NOMO-1 treated with dmso at 0.1 percent for 144 hours (cell line): ENCODE measurements at regions not wholly inside any gene's neighbourhood (a gene's known extent, or its start where the extent isn't known, plus 50 kb on each side); places are given as distances from the start of the nearest gene placed in this dataset.
"Not testable (repeated sequence)": the region's sequence is repeated elsewhere in the genome, so short reads cannot be mapped to it uniquely, and the experiment has no call there.

Experiments
- DNase-seq: peaks from one replicate; lab custom pipeline; 2025; ENCODE audit not compliant: unreplicated experiment; lab: John Stamatoyannopoulos, UW

- DNase-seq = peak; percentile 3
Observed at GRCh38 chr6:95660544-95660943, 83.2 kb downstream of the MANEA start.

GRCh38 chr6:95670011-95670463 lies 92.7 kb downstream of the MANEA start:
- DNase-seq = no peak

- DNase-seq = no peak
Observed at GRCh38 chr6:95676011-95676628, 98.8 kb downstream of the MANEA start.

- no peak for DNase-seq
Observed at GRCh38 chr6:95679981-95680380, 102.6 kb downstream of the MANEA start.

GRCh38 chr6:95681736-95682135 lies 104.4 kb downstream of the MANEA start:
- DNase-seq = no peak

- DNase-seq = no peak
Observed at GRCh38 chr6:95682476-95682875, 105.1 kb downstream of the MANEA start.

GRCh38 chr6:95685822-95686221 lies 108.5 kb downstream of the MANEA start:
- no peak for DNase-seq

GRCh38 chr6:95686272-95686671 lies 108.9 kb downstream of the MANEA start:
- no peak for DNase-seq

GRCh38 chr6:95686895-95687294 lies 109.6 kb downstream of the MANEA start:
- no peak for DNase-seq

- no peak for DNase-seq
Observed at GRCh38 chr6:95687839-95688238, 110.5 kb downstream of the MANEA start.

GRCh38 chr6:95690328-95690727 lies 113.0 kb downstream of the MANEA start:
- DNase-seq = no peak

GRCh38 chr6:95693108-95693507 lies 115.8 kb downstream of the MANEA start:
- DNase-seq = no peak

- no peak for DNase-seq
Observed at GRCh38 chr6:95698271-95698670, 120.9 kb downstream of the MANEA start.

- no peak for DNase-seq
Observed at GRCh38 chr6:95723638-95724037, 146.3 kb downstream of the MANEA start.

GRCh38 chr6:95725344-95725743 lies 148.0 kb downstream of the MANEA start:
- no peak for DNase-seq

- no peak for DNase-seq
Observed at GRCh38 chr6:95740157-95740556, 162.8 kb downstream of the MANEA start.

- DNase-seq = no peak
Observed at GRCh38 chr6:95741045-95741444, 163.7 kb downstream of the MANEA start.

- no peak for DNase-seq
Observed at GRCh38 chr6:95742767-95743289, 165.5 kb downstream of the MANEA start.

GRCh38 chr6:95743591-95743990 lies 166.3 kb downstream of the MANEA start:
- DNase-seq = no peak

- not testable (repeated sequence) for DNase-seq
Observed at GRCh38 chr6:95758236-95759069, 181.1 kb downstream of the MANEA start.

- no peak for DNase-seq
Observed at GRCh38 chr6:95767897-95768463, 190.6 kb downstream of the MANEA start.

GRCh38 chr6:95768539-95768938 lies 191.2 kb downstream of the MANEA start:
- no peak for DNase-seq
